ENCODE measurements at regions not wholly inside any gene's neighbourhood (a gene's known extent, or its start where the extent isn't known, plus 50 kb on each side); places are given as distances from the start of the nearest gene placed in this dataset.

GRCh38 chr2:52572469-52572894, 1195.1 kb upstream of the CHAC2 start:
- no peak for DNase-seq
- Mint-ChIP-seq H3K27ac (no peak overlapping the region), H3K4me1 (no peaks in the 10 kb centered on the region), H3K4me3 (no peak overlapping the region), H3K27me3 (ENCODE audit: low read depth, poor library complexity) (no peaks in the 10 kb centered on the region), H3K36me3 (ENCODE audit: low read depth) (peaks cover 16% of the 10 kb centered on the region), H3K9me3 (peaks cover 53% of the 10 kb centered on the region)
- TF ChIP-seq, protein P1, sequence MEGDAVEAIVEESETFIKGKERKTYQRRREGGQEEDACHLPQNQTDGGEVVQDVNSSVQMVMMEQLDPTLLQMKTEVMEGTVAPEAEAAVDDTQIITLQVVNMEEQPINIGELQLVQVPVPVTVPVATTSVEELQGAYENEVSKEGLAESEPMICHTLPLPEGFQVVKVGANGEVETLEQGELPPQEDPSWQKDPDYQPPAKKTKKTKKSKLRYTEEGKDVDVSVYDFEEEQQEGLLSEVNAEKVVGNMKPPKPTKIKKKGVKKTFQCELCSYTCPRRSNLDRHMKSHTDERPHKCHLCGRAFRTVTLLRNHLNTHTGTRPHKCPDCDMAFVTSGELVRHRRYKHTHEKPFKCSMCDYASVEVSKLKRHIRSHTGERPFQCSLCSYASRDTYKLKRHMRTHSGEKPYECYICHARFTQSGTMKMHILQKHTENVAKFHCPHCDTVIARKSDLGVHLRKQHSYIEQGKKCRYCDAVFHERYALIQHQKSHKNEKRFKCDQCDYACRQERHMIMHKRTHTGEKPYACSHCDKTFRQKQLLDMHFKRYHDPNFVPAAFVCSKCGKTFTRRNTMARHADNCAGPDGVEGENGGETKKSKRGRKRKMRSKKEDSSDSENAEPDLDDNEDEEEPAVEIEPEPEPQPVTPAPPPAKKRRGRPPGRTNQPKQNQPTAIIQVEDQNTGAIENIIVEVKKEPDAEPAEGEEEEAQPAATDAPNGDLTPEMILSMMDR (IDR thresholded peaks at IDR 0.05): no peak

- TF ChIP-seq, protein P1 (IDR thresholded peaks at IDR 0.05): no peak
- Mint-ChIP-seq H3K4me1 (no peaks in the 10 kb centered on the region), H3K27me3 (ENCODE audit: low read depth, poor library complexity) (no peaks in the 10 kb centered on the region), H3K9me3 (peaks cover 53% of the 10 kb centered on the region), H3K27ac (no peak overlapping the region), H3K4me3 (no peak overlapping the region), H3K36me3 (ENCODE audit: low read depth) (peaks cover 16% of the 10 kb centered on the region)
- no peak for DNase-seq
These were observed 1195.9 kb upstream of the CHAC2 start for GRCh38 chr2:52571380-52572347.

- H3K36me3 Mint-ChIP-seq (ENCODE audit: low read depth): peaks cover 16% of the 10 kb centered on the region
- no peak for DNase-seq
- no peak overlapping the region for H3K27ac Mint-ChIP-seq
- H3K27me3 Mint-ChIP-seq (ENCODE audit: low read depth, poor library complexity): no peaks in the 10 kb centered on the region
- no peak overlapping the region for H3K4me3 Mint-ChIP-seq
- H3K9me3 Mint-ChIP-seq: peaks cover 53% of the 10 kb centered on the region
- TF ChIP-seq, protein P1 (IDR thresholded peaks at IDR 0.05): no peak
- H3K4me1 Mint-ChIP-seq: no peaks in the 10 kb centered on the region
These were observed 1196.9 kb upstream of the CHAC2 start for GRCh38 chr2:52570716-52571115.

- no peaks in the 10 kb centered on the region for H3K36me3 Mint-ChIP-seq (ENCODE audit: low read depth)
- H3K4me3 Mint-ChIP-seq: no peak overlapping the region
- H3K27me3 Mint-ChIP-seq (ENCODE audit: low read depth, poor library complexity): no peaks in the 10 kb centered on the region
- H3K9me3 Mint-ChIP-seq: peaks cover 11% of the 10 kb centered on the region
- TF ChIP-seq, protein P1 (IDR thresholded peaks at IDR 0.05): no peak
- no peaks in the 10 kb centered on the region for H3K4me1 Mint-ChIP-seq
- DNase-seq: no peak
- no peak overlapping the region for H3K27ac Mint-ChIP-seq
These were observed 1204.5 kb upstream of the CHAC2 start for GRCh38 chr2:52563151-52563550.

- no peak overlapping the region for H3K4me3 Mint-ChIP-seq
- peaks cover 6% of the 10 kb centered on the region for H3K9me3 Mint-ChIP-seq
- no peaks in the 10 kb centered on the region for H3K27me3 Mint-ChIP-seq (ENCODE audit: low read depth, poor library complexity)
- DNase-seq: no peak
- TF ChIP-seq, protein P1 (IDR thresholded peaks at IDR 0.05): no peak
- H3K4me1 Mint-ChIP-seq: no peaks in the 10 kb centered on the region
- H3K36me3 Mint-ChIP-seq (ENCODE audit: low read depth): no peaks in the 10 kb centered on the region
- no peak overlapping the region for H3K27ac Mint-ChIP-seq
These were observed 1209.3 kb upstream of the CHAC2 start for GRCh38 chr2:52558265-52558664.

DNA sequence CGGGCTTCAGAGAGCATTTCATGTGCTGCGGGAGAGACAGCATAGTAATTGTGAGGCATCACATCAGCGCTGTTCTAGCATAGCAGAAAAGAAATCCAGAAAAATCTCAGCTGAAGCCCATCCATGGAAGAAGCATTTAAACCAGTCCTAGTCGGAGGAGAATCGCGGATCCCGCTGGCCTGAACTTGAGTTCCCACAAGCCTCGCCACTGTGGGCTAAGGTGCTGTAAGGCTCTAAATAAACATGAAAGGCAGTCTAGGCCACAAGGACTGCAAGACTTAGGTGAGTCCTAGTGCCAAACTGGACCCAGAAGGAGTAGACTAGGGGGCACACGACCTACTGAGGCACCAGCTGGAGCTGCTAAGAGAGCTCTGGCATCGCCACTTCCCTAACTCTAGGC, 1225.3 kb upstream of the CHAC2 start:
- Mint-ChIP-seq H3K36me3 (ENCODE audit: low read depth) (no peaks in the 10 kb centered on the region), H3K9me3 (peaks cover 10% of the 10 kb centered on the region), H3K4me1 (no peaks in the 10 kb centered on the region), H3K27ac (no peak overlapping the region), H3K27me3 (ENCODE audit: low read depth, poor library complexity) (no peaks in the 10 kb centered on the region), H3K4me3 (no peak overlapping the region)
- TF ChIP-seq, protein P1 (IDR thresholded peaks at IDR 0.05): no peak
- no peak for DNase-seq
